Endothelial cell of umbilical vein (primary cell): ENCODE measurements at regions not wholly inside any gene's neighbourhood (a gene's known extent, or its start where the extent isn't known, plus 50 kb on each side); places are given as distances from the start of the nearest gene placed in this dataset.

Experiments
- BruUV-seq: library from RNA; stranded (reverse); fragments of 400-500 nt; replicated peaks from 2 replicates; lab custom pipeline; 2021; lab: Mats Ljungman, UMichigan
- CTCF ChIA-PET: fragments of 300-600, 350-600 bp; sonication (Branson Sonifier 250); formaldehyde crosslinking; loops from one replicate; lab custom pipeline; 2021; ENCODE audit warnings: antibody characterized with exemption, inconsistent platforms; lab: Charles Lee
- POLR2A ChIA-PET: fragments of 300-600, 350-600 bp; sonication (Branson Sonifier 250); formaldehyde crosslinking; loops from one replicate; lab custom pipeline; 2021; ENCODE audit warnings: antibody characterized with exemption, inconsistent platforms; lab: Charles Lee
- DNase-seq: peaks from one replicate; pipeline ENCODE4 v3.0.0-alpha.2; 2011; ENCODE audit warnings: low read depth, low spot score
- FAIRE-seq: peaks from 2 replicates; lab custom pipeline; 2011; peaks lifted over from hg19 to GRCh38; lab: Jason Lieb, UNC
- H2AFZ ChIP-seq: 2 replicates; pipeline ENCODE4 v1.6.0; 2012; ENCODE audit warnings: low read depth, low read length, control low read depth, inconsistent platforms
- H3K27ac ChIP-seq: 2 replicates; pipeline ENCODE4 v1.5.1; 2011; ENCODE audit warnings: low read depth, mild to moderate bottlenecking, control low read depth, low read length, moderate library complexity; ENCODE audit not compliant: insufficient read depth
- H3K27me3 ChIP-seq, 2 experiments: 2 replicates each; pipeline versions ENCODE4 v1.6.0 to v1.6.1; 2011; ENCODE audit warnings: low read length in 2 of 2, mixed read lengths in 1 of 2; ENCODE audit not compliant: control insufficient read depth in 2 of 2, insufficient read depth in 2 of 2
- H3K36me3 ChIP-seq, 2 experiments: 2 replicates in 1 of 2; 3 replicates in 1 of 2; pipeline ENCODE4 v1.5.1; 2011; ENCODE audit warnings: low read length in 2 of 2, mild to moderate bottlenecking in 1 of 2, moderate library complexity in 1 of 2; ENCODE audit not compliant: control insufficient read depth in 2 of 2, insufficient read depth in 2 of 2; ENCODE audit errors: extremely low read depth in 1 of 2
- H3K4me1 ChIP-seq: 3 replicates; pipeline ENCODE4 v1.5.1; 2011; ENCODE audit warnings: mild to moderate bottlenecking, low read length; ENCODE audit not compliant: control insufficient read depth, insufficient read depth; ENCODE audit errors: extremely low read depth
- H3K4me2 ChIP-seq: 2 replicates; pipeline ENCODE4 v1.6.1; 2011; ENCODE audit warnings: low read length, control low read depth, mixed read lengths; ENCODE audit not compliant: insufficient read depth
- H3K4me3 ChIP-seq, 3 experiments: fragments of 200-600 bp in 1 of 3; sonication (generic), shearing (Covaris generic) in 1 of 3; replicated peaks in 1 of 3; 2 replicates each; pipeline ENCODE4 v1.5.1; 2011 to 2016; ENCODE audit warnings: control low read depth in 3 of 3, low read length in 3 of 3, mild to moderate bottlenecking in 2 of 3, inconsistent platforms in 1 of 3, low read depth in 1 of 3, moderate library complexity in 1 of 3; ENCODE audit not compliant: insufficient read depth in 1 of 3
- H3K79me2 ChIP-seq: 2 replicates; pipeline ENCODE4 v1.6.0; 2012; ENCODE audit warnings: low read length, inconsistent platforms; ENCODE audit not compliant: control insufficient read depth, insufficient read depth
- H3K9ac ChIP-seq: replicated peaks from 2 replicates; pipeline ENCODE3; 2011; ENCODE audit warnings: low read length, control low read depth; ENCODE audit not compliant: insufficient read depth; ENCODE audit errors: extremely low read depth
- H3K9me1 ChIP-seq: replicated peaks from 3 replicates; pipeline ENCODE4 v1.6.0; 2011; ENCODE audit warnings: mild to moderate bottlenecking, low read length; ENCODE audit not compliant: control insufficient read depth, insufficient read depth; ENCODE audit errors: extremely low read depth
- H3K9me3 ChIP-seq: replicated peaks from 2 replicates; pipeline ENCODE4 v1.5.1; 2012; ENCODE audit warnings: low read length, inconsistent platforms; ENCODE audit not compliant: control insufficient read depth, insufficient read depth
- H4K20me1 ChIP-seq: replicated peaks from 2 replicates; pipeline ENCODE3; 2011; ENCODE audit warnings: mild to moderate bottlenecking, low read length; ENCODE audit not compliant: control insufficient read depth, insufficient read depth; ENCODE audit errors: extremely low read depth
- CTCF ChIP-seq, 2 donors: IDR thresholded peaks; 1 replicate in 1 of 2; 2 replicates in 1 of 2; pipeline ENCODE4 v1.5.1; 2011; ENCODE audit warnings: low read length in 2 of 2, mild to moderate bottlenecking in 2 of 2, moderate library complexity in 2 of 2, control low read depth in 1 of 2, inconsistent platforms in 1 of 2, low read depth in 1 of 2; ENCODE audit not compliant: insufficient read depth in 1 of 2; ENCODE audit errors: extremely low read depth in 1 of 2
- EZH2 ChIP-seq: IDR thresholded peaks from 2 replicates; pipeline ENCODE4 v1.6.1; 2012; ENCODE audit warnings: borderline replicate concordance, low read depth, mild to moderate bottlenecking, moderate library complexity, low read length, inconsistent platforms; ENCODE audit not compliant: severe bottlenecking
- FOS ChIP-seq: IDR thresholded peaks from 2 replicates; pipeline ENCODE4 v1.6.1; 2011; ENCODE audit warnings: mild to moderate bottlenecking, low read length, moderate library complexity, borderline replicate concordance; ENCODE audit not compliant: insufficient read depth
- GATA2 ChIP-seq: IDR thresholded peaks from 2 replicates; pipeline ENCODE4 v1.7.0; 2011; ENCODE audit warnings: low read depth, mild to moderate bottlenecking, moderate library complexity, mixed read lengths, low read length; ENCODE audit not compliant: insufficient read length, insufficient read depth
- JUN ChIP-seq: IDR thresholded peaks from 2 replicates; pipeline ENCODE4 v1.6.1; 2011; ENCODE audit warnings: borderline replicate concordance, low read depth; ENCODE audit not compliant: insufficient read length, insufficient read depth
- MYC ChIP-seq: IDR thresholded peaks from one replicate; pipeline ENCODE4 v1.6.1; 2011; ENCODE audit warnings: mild to moderate bottlenecking, low read depth, low read length
- POLR2A ChIP-seq: IDR thresholded peaks from 2 replicates; pipeline ENCODE4 v1.6.1; 2012; ENCODE audit warnings: low read depth, mild to moderate bottlenecking, control low read depth, low read length
- POLR2AphosphoS5 ChIP-seq: IDR thresholded peaks from 2 replicates; pipeline ENCODE4 v1.6.1; 2012; ENCODE audit warnings: low read depth, mild to moderate bottlenecking, control low read depth, low read length, moderate library complexity; ENCODE audit not compliant: insufficient read depth
- dilution Hi-C: fragments of 300-500 bp; cut with MboI; formaldehyde crosslinking; loops from one replicate; pipeline ENCODE4 v1.15.0; 2019; ENCODE audit warnings: low sequenced_read_pairs; ENCODE audit not compliant: extremely low pct_ligation_motif_present
- intact Hi-C: fragments of 100-400 bp; cut with micrococcal nuclease; formaldehyde crosslinking; loops from one replicate; pipeline ENCODE4 v1.10.0; 2022
- TF ChIP-seq, protein P1 (sequence below): IDR thresholded peaks from 2 replicates; pipeline ENCODE4 v1.6.1; 2011; ENCODE audit not compliant: insufficient read depth, insufficient read length

- H3K27me3 ChIP-seq = no peaks in the 10 kb centered on the region
- no TSS peak for BruUV-seq
- H3K79me2 ChIP-seq = no peaks in the 10 kb centered on the region
- H2AFZ ChIP-seq = no peak overlapping the region
- POLR2A ChIA-PET = no interaction called here
- no peak overlapping the region for H3K4me3 ChIP-seq
- H3K4me1 ChIP-seq = no peaks in the 10 kb centered on the region
- H4K20me1 ChIP-seq = no peaks in the 10 kb centered on the region
- H3K9me1 ChIP-seq = no peaks in the 10 kb centered on the region
- no peaks in the 10 kb centered on the region for H3K9me3 ChIP-seq
- dilution Hi-C loops (no loop called here), intact Hi-C loops (no loop called here)
- TF ChIP-seq JUN (no peak), FOS (no peak), POLR2A (no peak)
- TF ChIP-seq, protein P1, sequence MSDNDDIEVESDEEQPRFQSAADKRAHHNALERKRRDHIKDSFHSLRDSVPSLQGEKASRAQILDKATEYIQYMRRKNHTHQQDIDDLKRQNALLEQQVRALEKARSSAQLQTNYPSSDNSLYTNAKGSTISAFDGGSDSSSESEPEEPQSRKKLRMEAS = no peak
- no peak for DNase-seq
- no peak for FAIRE-seq
- H3K27ac ChIP-seq = no peak overlapping the region
- H3K9ac ChIP-seq = no peak overlapping the region
- CTCF ChIA-PET = no interaction called here
- no peak overlapping the region for H3K4me2 ChIP-seq
- no peaks in the 10 kb centered on the region for H3K36me3 ChIP-seq
Measured at GRCh38 chr1:99490031-99490430, 155.9 kb upstream of the PALMD start.

- dilution Hi-C loops = no loop called here
- DNase-seq (no peak), FAIRE-seq (no peak)
- Histone ChIP-seq H3K9me3 (no peaks in the 10 kb centered on the region), H3K27me3 (no peaks in the 10 kb centered on the region), H3K9me1 (no peaks in the 10 kb centered on the region), H3K9ac (no peak overlapping the region), H3K4me2 (no peak overlapping the region), H3K79me2 (no peaks in the 10 kb centered on the region), H3K27ac (no peak overlapping the region), H3K36me3 (no peaks in the 10 kb centered on the region), H3K4me1 (no peaks in the 10 kb centered on the region), H4K20me1 (no peaks in the 10 kb centered on the region), H3K4me3 (no peak overlapping the region), H2AFZ (no peak overlapping the region)
- intact Hi-C loops = no loop called here
- POLR2A ChIA-PET = no interaction called here
- CTCF ChIA-PET = interaction anchor here (2.6 kb wide), 1 partner anchor 14 kb away, joined by 12 read pairs; no protein-coding TSS in a partner anchor
- TF ChIP-seq MYC (no peak), GATA2 (no peak), POLR2A (no peak), POLR2AphosphoS5 (no peak), CTCF (IDR thresholded peaks at IDR 0.05; ENCODE audit: extremely low read depth in 1 of 2, insufficient read depth in 1 of 2, low read depth in 1 of 2, low read length in 2 of 2) (no peak), EZH2 (no peak), FOS (no peak), JUN (no peak)
- TF ChIP-seq, protein P1 = no peak
- BruUV-seq = no TSS peak
Measured at GRCh38 chr1:99496067-99496466, 149.8 kb upstream of the PALMD start.
